SK-N-SH treated with all-trans-retinoic acid at 6 μM for 48 hours (cell line): ENCODE measurements at regions not wholly inside any gene's neighbourhood (a gene's known extent, or its start where the extent isn't known, plus 50 kb on each side); places are given as distances from the start of the nearest gene placed in this dataset.

Experiments used
- ATAC-seq: fragments of 200-7000 bp; cut with Tn5 transposase; 3 replicates; pipeline ENCODE4 v1.9.1; 2020; ENCODE audit warnings: mild to moderate bottlenecking, moderate library complexity
- ARNTL ChIP-seq: fragments of 450-650 bp; formaldehyde crosslinking; IDR thresholded peaks from 2 replicates; pipeline ENCODE4 v1.5.0; 2020; ENCODE audit warnings: low read depth, mild to moderate bottlenecking, moderate library complexity, borderline replicate concordance
- BACH2 ChIP-seq: fragments of 250-450 bp; sonication (Bioruptor Pico); IDR thresholded peaks from 2 replicates; pipeline ENCODE4 v1.9.0; 2021; ENCODE audit warnings: mild to moderate bottlenecking, borderline replicate concordance
- CREB5 ChIP-seq: fragments of 250-450 bp; sonication (Bioruptor Pico); IDR thresholded peaks from 2 replicates; pipeline ENCODE4 v1.5.1; 2020; ENCODE audit warnings: low read depth, mild to moderate bottlenecking, moderate library complexity
- CSDC2 ChIP-seq: fragments of 250-450 bp; sonication (Bioruptor Pico); IDR thresholded peaks from 2 replicates; pipeline ENCODE4 v1.5.0; 2020; ENCODE audit warnings: mild to moderate bottlenecking, moderate library complexity
- CSRNP3 ChIP-seq: fragments of 250-450 bp; sonication (Bioruptor Pico); IDR thresholded peaks from 2 replicates; pipeline ENCODE4 v1.5.1; 2021; ENCODE audit warnings: mild to moderate bottlenecking, moderate library complexity
- GLIS3 ChIP-seq: fragments of 250-450 bp; sonication (Bioruptor Pico); IDR thresholded peaks from 2 replicates; pipeline ENCODE4 v1.5.0; 2020; ENCODE audit warnings: mild to moderate bottlenecking, moderate library complexity
- ISL1 ChIP-seq: fragments of 250-450 bp; sonication (Bioruptor Pico); IDR thresholded peaks from 2 replicates; pipeline ENCODE4 v2.1.2; 2022; ENCODE audit warnings: mild to moderate bottlenecking, moderate library complexity
- OSR1 ChIP-seq: fragments of 250-450 bp; sonication (Bioruptor Pico); IDR thresholded peaks from 2 replicates; pipeline ENCODE4 v1.8.0; 2022; ENCODE audit warnings: moderate library complexity, mild to moderate bottlenecking, inconsistent platforms
- PATZ1 ChIP-seq: fragments of 250-450 bp; sonication (Bioruptor Pico); IDR thresholded peaks from 2 replicates; pipeline ENCODE4 v1.8.0; 2020; ENCODE audit warnings: mild to moderate bottlenecking, moderate library complexity, borderline replicate concordance
- POU6F1 ChIP-seq: fragments of 250-450 bp; sonication (Bioruptor Pico); IDR thresholded peaks from 2 replicates; pipeline ENCODE4 v1.8.0; 2021; ENCODE audit warnings: low read depth, mild to moderate bottlenecking, moderate library complexity, borderline replicate concordance
- PPARA ChIP-seq: fragments of 250-450 bp; sonication (Bioruptor Pico); IDR thresholded peaks from 2 replicates; pipeline ENCODE4 v1.5.0; 2020; ENCODE audit warnings: mild to moderate bottlenecking, borderline replicate concordance
- RARB ChIP-seq: fragments of 250-450 bp; sonication (Bioruptor Pico); IDR thresholded peaks from 2 replicates; pipeline ENCODE4 v1.8.0; 2021; ENCODE audit warnings: mild to moderate bottlenecking, moderate library complexity
- SNAI2 ChIP-seq: fragments of 250-450 bp; sonication (Bioruptor Pico); IDR thresholded peaks from 2 replicates; pipeline ENCODE4 v1.5.0; 2020; ENCODE audit warnings: mild to moderate bottlenecking, moderate library complexity
- TCF4 ChIP-seq: fragments of 250-450 bp; sonication (Bioruptor Pico); IDR thresholded peaks from 2 replicates; pipeline ENCODE4 v1.8.0; 2021; ENCODE audit warnings: mild to moderate bottlenecking, moderate library complexity, borderline replicate concordance
- TSHZ2 ChIP-seq: fragments of 250-450 bp; sonication (Bioruptor Pico); IDR thresholded peaks from 2 replicates; pipeline ENCODE4 v1.5.0; 2020; ENCODE audit warnings: mild to moderate bottlenecking, moderate library complexity
- ZC3H10 ChIP-seq: fragments of 250-450 bp; sonication (Bioruptor Pico); IDR thresholded peaks from 2 replicates; pipeline ENCODE4 v1.5.1; 2021; ENCODE audit warnings: mild to moderate bottlenecking, moderate library complexity
- ZFP3 ChIP-seq: fragments of 250-450 bp; sonication (Bioruptor Pico); IDR thresholded peaks from 2 replicates; pipeline ENCODE4 v1.5.0; 2020; ENCODE audit warnings: mild to moderate bottlenecking, moderate library complexity
- ZNF565 ChIP-seq: fragments of 450-650 bp; formaldehyde crosslinking; conservative IDR thresholded peaks from 2 replicates; pipeline ENCODE4 v1.5.0; 2020; ENCODE audit warnings: low read depth, mild to moderate bottlenecking, moderate library complexity
- ZNF70 ChIP-seq: fragments of 450-650 bp; formaldehyde crosslinking; IDR thresholded peaks from 2 replicates; pipeline ENCODE4 v1.5.0; 2020; ENCODE audit warnings: mild to moderate bottlenecking, moderate library complexity
- ZNF8 ChIP-seq: fragments of 450-650 bp; formaldehyde crosslinking; IDR thresholded peaks from 2 replicates; pipeline ENCODE4 v1.5.0; 2020; ENCODE audit warnings: mild to moderate bottlenecking, moderate library complexity

GRCh38 chr12:47570151-47570550 is 135.7 kb downstream of the RPAP3 start (continued):
- TF ChIP-seq PATZ1: no peak

GRCh38 chr12:47562201-47562600 is 143.6 kb downstream of the RPAP3 start:
- TF ChIP-seq ISL1 (CRISPR knock-in tag) (no peak), CSRNP3 (CRISPR knock-in tag) (no peak), GLIS3 (CRISPR knock-in tag) (no peak), POU6F1 (no peak), OSR1 (CRISPR knock-in tag) (no peak), RARB (no peak), ZC3H10 (CRISPR knock-in tag) (no peak), PPARA (no peak), ZNF70 (CRISPR knock-in tag) (no peak), ZNF8 (CRISPR knock-in tag) (no peak), TCF4 (CRISPR knock-in tag) (no peak), CSDC2 (CRISPR knock-in tag) (no peak), ZFP3 (CRISPR knock-in tag) (no peak), BACH2 (no peak), CREB5 (CRISPR knock-in tag) (no peak), PATZ1 (no peak), ARNTL (CRISPR knock-in tag) (no peak)
- TF ChIP-seq, all 23 proteins: peak for 0
- no peak for ATAC-seq

GRCh38 chr12:47561746-47562145 is 144.1 kb downstream of the RPAP3 start:
- no peak for TF ChIP-seq RARB
- no peak for TF ChIP-seq TSHZ2 (CRISPR knock-in tag)
- TF ChIP-seq OSR1 (CRISPR knock-in tag): no peak
- TF ChIP-seq SNAI2 (CRISPR knock-in tag): no peak
- TF ChIP-seq ZNF565: no peak
- TF ChIP-seq ARNTL (CRISPR knock-in tag): no peak
- no peak for TF ChIP-seq TCF4 (CRISPR knock-in tag)
- TF ChIP-seq GLIS3 (CRISPR knock-in tag): no peak
- no peak for TF ChIP-seq CREB5 (CRISPR knock-in tag)
- TF ChIP-seq BACH2: no peak
- TF ChIP-seq ZC3H10 (CRISPR knock-in tag): no peak
- ATAC-seq: no peak
